ENCODE measurements at regions not wholly inside any gene's neighbourhood (a gene's known extent, or its start where the extent isn't known, plus 50 kb on each side); places are given as distances from the start of the nearest gene placed in this dataset.
A peak's percentile ranks its signal among the peaks of the same experiment; 100 is the strongest.

DNA sequence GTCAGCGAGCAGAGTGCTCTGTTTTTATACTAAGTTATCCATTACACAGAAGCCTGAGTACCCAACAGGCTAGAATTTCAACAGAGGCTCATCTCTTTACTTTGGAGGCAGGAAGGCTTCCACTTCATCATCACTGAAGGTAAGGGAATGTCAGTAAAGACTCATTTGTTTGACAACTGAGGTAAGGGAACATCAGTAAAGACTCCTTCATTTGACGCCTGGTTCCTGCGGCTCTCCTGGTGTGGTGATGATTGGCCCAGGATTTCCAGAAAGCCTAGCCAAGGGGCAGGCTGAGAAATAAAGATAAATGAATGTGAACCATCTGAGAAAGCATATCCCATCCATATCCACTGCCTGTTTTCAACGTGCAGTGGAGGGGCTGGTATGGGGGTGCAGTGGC lies 244.6 kb upstream of the ECI2 start:
- Histone ChIP-seq H3K9ac (ENCODE audit: insufficient read depth in 1 of 2, low read depth in 2 of 2, low read length in 2 of 2) (no peak overlapping the region), H2AFZ (ENCODE audit: low read depth, low read length) (no peak overlapping the region), H3K79me2 (ENCODE audit: control insufficient read depth, insufficient read depth, low read length) (no peaks in the 10 kb centered on the region), H3K9me1 (ENCODE audit: control insufficient read depth, insufficient read depth, low read length) (no peaks in the 10 kb centered on the region), H3K27ac (ENCODE audit: extremely low read depth, low read depth, low read length) (no peak overlapping the region), H3K9me3 (replicated peaks; ENCODE audit: control insufficient read depth, insufficient read depth, low read depth, low read length) (0 out of 2 replicates have a peak, but pooled peaks cover 6% of the 10 kb centered on the region), H3K36me3 (ENCODE audit: control insufficient read depth, insufficient read depth, low read length) (no peaks in the 10 kb centered on the region), H4K20me1 (replicated peaks; ENCODE audit: control insufficient read depth, insufficient read depth, low read length) (no peaks in the 10 kb centered on the region), H3K4me3 (no peak overlapping the region), H3K4me2 (ENCODE audit: insufficient read depth, low read length) (no peak overlapping the region), H3K27me3 (ENCODE audit: control insufficient read depth in 2 of 2, insufficient read depth in 2 of 2, low read length in 2 of 2) (peaks cover 0 to 8% of the 10 kb centered on the region in 2 experiments; a peak in 2 of 5 replicates), H3K4me1 (replicated peaks in 1 of 2; ENCODE audit: control insufficient read depth in 2 of 2, insufficient read depth in 2 of 2, low read length in 2 of 2) (peaks cover 7 to 35% of the 10 kb centered on the region in 2 experiments; a peak in 4 of 5 replicates)
- CTCF ChIA-PET (ENCODE audit: low intra/inter-chr PET ratio) = no interaction called here
- FAIRE-seq (no peak), DNase-seq (ENCODE audit: extremely low read depth in 1 of 4, low spot score in 3 of 4) (no peak), ATAC-seq (peak; percentile 12; the same call in 1 of the 3 replicates)
- POLR2A ChIA-PET = interaction anchor here (1.0 kb wide), 1 partner anchor 8 kb away, joined by 3 read pairs; no protein-coding TSS in a partner anchor
- in situ Hi-C loops (cut with MboI) (no loop called here), intact Hi-C loops (cut with micrococcal nuclease) (no loop called here)
- BruUV-seq (replicated peaks) = no TSS peak
- WGBS (ENCODE audit: insufficient coverage, low coverage, missing lambda C conversion rate) = 5% methylated on average over 4 of the region's 4 CpGs
- TF ChIP-seq NCOA2 (IDR thresholded peaks at IDR 0.05; ENCODE audit: partially characterized antibody in 2 of 2) (peak in 1 of 2 experiments; percentile 91), RAD21 (CRISPR knock-in tag; conservative IDR thresholded peaks at IDR 0.05 in 1 of 2, IDR thresholded peaks at IDR 0.05 in 1 of 2) (peak in 1 of 2 experiments; percentile 13; a peak in 1 of 4 replicates), MECOM (CRISPR knock-in tag; IDR thresholded peaks at IDR 0.05) (peak; percentile 31; the same call in 1 of the 2 replicates), ZNF75A (CRISPR knock-in tag; IDR thresholded peaks at IDR 0.05) (0 out of 2 replicates have a peak, but pooled peaks have one; percentile 27), MEIS2 (IDR thresholded peaks at IDR 0.05; ENCODE audit: partially characterized antibody) (peak; percentile 58), E2F3 (CRISPR knock-in tag; IDR thresholded peaks at IDR 0.05) (0 out of 2 replicates have a peak, but pooled peaks have one; percentile 35), TEAD4 (IDR thresholded peaks at IDR 0.05; ENCODE audit: low read length) (peak; percentile 6; the same call in 1 of the 2 replicates), TEAD4 (CRISPR knock-in tag; IDR thresholded peaks at IDR 0.05; ENCODE audit: borderline replicate concordance) (no peak), CEBPB (tag; IDR thresholded peaks at IDR 0.05) (no peak), L3MBTL2 (IDR thresholded peaks at IDR 0.05) (peak; percentile 77)
- TF ChIP-seq, protein P1, sequence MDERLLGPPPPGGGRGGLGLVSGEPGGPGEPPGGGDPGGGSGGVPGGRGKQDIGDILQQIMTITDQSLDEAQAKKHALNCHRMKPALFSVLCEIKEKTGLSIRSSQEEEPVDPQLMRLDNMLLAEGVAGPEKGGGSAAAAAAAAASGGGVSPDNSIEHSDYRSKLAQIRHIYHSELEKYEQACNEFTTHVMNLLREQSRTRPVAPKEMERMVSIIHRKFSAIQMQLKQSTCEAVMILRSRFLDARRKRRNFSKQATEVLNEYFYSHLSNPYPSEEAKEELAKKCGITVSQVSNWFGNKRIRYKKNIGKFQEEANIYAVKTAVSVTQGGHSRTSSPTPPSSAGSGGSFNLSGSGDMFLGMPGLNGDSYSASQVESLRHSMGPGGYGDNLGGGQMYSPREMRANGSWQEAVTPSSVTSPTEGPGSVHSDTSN (CRISPR knock-in tag; IDR thresholded peaks at IDR 0.05; ENCODE audit: low read depth) = no peak
- TF ChIP-seq, protein P1 (tag; conservative IDR thresholded peaks at IDR 0.05; ENCODE audit: low read depth) = peak; percentile 15; the same call in 1 of the 2 replicates
- TF ChIP-seq, protein P2, sequence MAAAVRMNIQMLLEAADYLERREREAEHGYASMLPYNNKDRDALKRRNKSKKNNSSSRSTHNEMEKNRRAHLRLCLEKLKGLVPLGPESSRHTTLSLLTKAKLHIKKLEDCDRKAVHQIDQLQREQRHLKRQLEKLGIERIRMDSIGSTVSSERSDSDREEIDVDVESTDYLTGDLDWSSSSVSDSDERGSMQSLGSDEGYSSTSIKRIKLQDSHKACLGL (CRISPR knock-in tag; IDR thresholded peaks at IDR 0.05; ENCODE audit: borderline replicate concordance, poor library complexity, severe bottlenecking) = no peak

Measured in K562 (cell line).